GM19452 (cell line): ENCODE measurements at regions not wholly inside any gene's neighbourhood (a gene's known extent, or its start where the extent isn't known, plus 50 kb on each side); places are given as distances from the start of the nearest gene placed in this dataset.
"Not testable (repeated sequence)": the region's sequence is repeated elsewhere in the genome, so short reads cannot be mapped to it uniquely, and the experiment has no call there.

ENCODE experiments used
- ATAC-seq: cut with Tn5 transposase; IDR thresholded peaks from one replicate; pipeline ENCODE4 v1.9.1; 2021; ENCODE audit not compliant: unreplicated experiment

- no peak for ATAC-seq
These were observed 161.7 kb downstream of the SMARCA1 start for GRCh38 chrX:129361576-129361975.

GRCh38 chrX:129360175-129360574 is 163.1 kb downstream of the SMARCA1 start:
- no peak for ATAC-seq

- ATAC-seq, result no peak
These were observed 164.0 kb downstream of the SMARCA1 start for GRCh38 chrX:129359269-129359668.

GRCh38 chrX:129357428-129357827 is 165.9 kb downstream of the SMARCA1 start:
- ATAC-seq, result not testable (repeated sequence)

GRCh38 chrX:129347291-129347690 is 176.0 kb downstream of the SMARCA1 start:
- no peak for ATAC-seq

- ATAC-seq, result no peak
These were observed 176.7 kb downstream of the SMARCA1 start for GRCh38 chrX:129346574-129346973.

- not testable (repeated sequence) for ATAC-seq
These were observed 186.0 kb downstream of the SMARCA1 start for GRCh38 chrX:129337264-129337663.

- ATAC-seq, result no peak
These were observed 200.2 kb downstream of the SMARCA1 start for GRCh38 chrX:129323115-129323514.

GRCh38 chrX:129318375-129318774 is 204.9 kb downstream of the SMARCA1 start:
- ATAC-seq, result no peak

GRCh38 chrX:129316461-129316860 is 206.8 kb downstream of the SMARCA1 start:
- ATAC-seq, result no peak

- ATAC-seq, result no peak
These were observed 213.3 kb downstream of the SMARCA1 start for GRCh38 chrX:129310000-129310399.

GRCh38 chrX:129262912-129263311 is 260.4 kb downstream of the SMARCA1 start:
- no peak for ATAC-seq

GRCh38 chrX:129255516-129255915 is 267.8 kb downstream of the SMARCA1 start:
- ATAC-seq, result not testable (repeated sequence)

- ATAC-seq, result no peak
These were observed 273.7 kb downstream of the SMARCA1 start for GRCh38 chrX:129249563-129249962.

GRCh38 chrX:129247642-129248041 is 275.6 kb downstream of the SMARCA1 start:
- ATAC-seq, result no peak

GRCh38 chrX:129239371-129239770 is 283.9 kb downstream of the SMARCA1 start:
- no peak for ATAC-seq

- ATAC-seq, result no peak
These were observed 285.3 kb downstream of the SMARCA1 start for GRCh38 chrX:129238011-129238410.

GRCh38 chrX:129235903-129236302 is 287.4 kb downstream of the SMARCA1 start:
- ATAC-seq, result no peak

GRCh38 chrX:129233786-129234185 is 289.5 kb downstream of the SMARCA1 start:
- no peak for ATAC-seq

GRCh38 chrX:129230850-129231512 is 292.3 kb downstream of the SMARCA1 start:
- no peak for ATAC-seq

- no peak for ATAC-seq
These were observed 293.1 kb downstream of the SMARCA1 start for GRCh38 chrX:129230168-129230567.

- no peak for ATAC-seq
These were observed 295.9 kb downstream of the SMARCA1 start for GRCh38 chrX:129227366-129227765.

GRCh38 chrX:129193357-129193756 is 329.9 kb downstream of the SMARCA1 start:
- ATAC-seq, result no peak
